ENCODE measurements at regions not wholly inside any gene's neighbourhood (a gene's known extent, or its start where the extent isn't known, plus 50 kb on each side); places are given as distances from the start of the nearest gene placed in this dataset.

DNA sequence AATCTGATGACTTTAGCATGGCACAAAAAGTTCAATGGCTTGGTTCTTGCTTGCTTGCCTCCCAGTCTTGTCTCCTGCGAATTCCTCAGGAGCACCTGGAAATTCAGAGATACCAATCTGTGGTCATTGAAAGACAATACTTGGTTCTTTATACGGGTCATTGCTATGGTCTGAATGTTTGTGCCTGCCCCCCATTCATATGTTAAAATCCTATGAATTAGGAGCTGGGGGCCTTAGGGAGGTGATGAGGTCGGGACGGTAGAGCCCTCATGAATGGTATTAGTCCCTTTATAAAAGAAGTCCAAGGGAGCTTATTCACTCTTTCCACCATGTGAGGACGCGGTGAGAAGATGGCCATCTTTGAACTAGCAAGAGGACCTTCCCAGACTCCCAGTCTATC, 721.8 kb downstream of the UTRN start:
- no peak overlapping the region for H3K27ac ChIP-seq (ENCODE audit: low read depth, low read length)
- H3K4me2 ChIP-seq (ENCODE audit: insufficient read depth, low read length) = no peak overlapping the region
- no peaks in the 10 kb centered on the region for H3K79me2 ChIP-seq (ENCODE audit: insufficient read depth, low read length)
- no peaks in the 10 kb centered on the region for H4K20me1 ChIP-seq (ENCODE audit: insufficient read depth, low read length)
- no peaks in the 10 kb centered on the region for H3K4me1 ChIP-seq (ENCODE audit: insufficient read depth, low read length)
- no peak for DNase-seq (ENCODE audit: insufficient read length, low spot score, missing footprints)
- TF ChIP-seq, protein P1, sequence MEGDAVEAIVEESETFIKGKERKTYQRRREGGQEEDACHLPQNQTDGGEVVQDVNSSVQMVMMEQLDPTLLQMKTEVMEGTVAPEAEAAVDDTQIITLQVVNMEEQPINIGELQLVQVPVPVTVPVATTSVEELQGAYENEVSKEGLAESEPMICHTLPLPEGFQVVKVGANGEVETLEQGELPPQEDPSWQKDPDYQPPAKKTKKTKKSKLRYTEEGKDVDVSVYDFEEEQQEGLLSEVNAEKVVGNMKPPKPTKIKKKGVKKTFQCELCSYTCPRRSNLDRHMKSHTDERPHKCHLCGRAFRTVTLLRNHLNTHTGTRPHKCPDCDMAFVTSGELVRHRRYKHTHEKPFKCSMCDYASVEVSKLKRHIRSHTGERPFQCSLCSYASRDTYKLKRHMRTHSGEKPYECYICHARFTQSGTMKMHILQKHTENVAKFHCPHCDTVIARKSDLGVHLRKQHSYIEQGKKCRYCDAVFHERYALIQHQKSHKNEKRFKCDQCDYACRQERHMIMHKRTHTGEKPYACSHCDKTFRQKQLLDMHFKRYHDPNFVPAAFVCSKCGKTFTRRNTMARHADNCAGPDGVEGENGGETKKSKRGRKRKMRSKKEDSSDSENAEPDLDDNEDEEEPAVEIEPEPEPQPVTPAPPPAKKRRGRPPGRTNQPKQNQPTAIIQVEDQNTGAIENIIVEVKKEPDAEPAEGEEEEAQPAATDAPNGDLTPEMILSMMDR (IDR thresholded peaks at IDR 0.05; ENCODE audit: extremely low read depth, low read depth, low read length) = no peak
- H3K36me3 ChIP-seq (ENCODE audit: insufficient read depth, low read length) = no peaks in the 10 kb centered on the region
- no peak overlapping the region for H2AFZ ChIP-seq (ENCODE audit: low read length)
- H3K27me3 ChIP-seq (ENCODE audit: insufficient read depth, low read length) = no peaks in the 10 kb centered on the region
- H3K4me3 ChIP-seq (ENCODE audit: insufficient read depth, low read length) = no peak overlapping the region
- no peaks in the 10 kb centered on the region for H3K9me3 ChIP-seq (ENCODE audit: low read depth, low read length)

DNA sequence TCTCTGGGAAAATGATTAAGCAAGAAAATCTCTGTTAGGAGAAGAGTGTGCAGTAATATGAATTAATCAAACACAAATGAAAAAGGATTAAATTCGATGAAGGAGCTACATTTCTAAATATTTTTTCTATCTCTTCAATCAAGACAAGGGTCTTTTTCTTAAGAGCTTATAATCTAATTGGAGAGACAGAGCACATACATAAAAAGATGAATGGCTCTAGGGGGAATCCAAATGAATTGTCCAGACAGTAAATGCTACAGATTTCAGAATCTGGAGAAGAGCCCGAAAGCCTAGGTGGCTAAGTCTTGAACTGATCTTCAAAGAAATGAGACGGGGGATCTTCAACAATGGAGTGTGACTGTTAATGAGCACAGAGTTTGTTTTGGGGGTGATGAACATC, 723.6 kb downstream of the UTRN start:
- no peaks in the 10 kb centered on the region for H3K4me1 ChIP-seq (ENCODE audit: insufficient read depth, low read length)
- H3K4me3 ChIP-seq (ENCODE audit: insufficient read depth, low read length) = no peak overlapping the region
- TF ChIP-seq, protein P1 (IDR thresholded peaks at IDR 0.05; ENCODE audit: extremely low read depth, low read depth, low read length) = no peak
- H3K27ac ChIP-seq (ENCODE audit: low read depth, low read length) = no peak overlapping the region
- H3K27me3 ChIP-seq (ENCODE audit: insufficient read depth, low read length) = no peaks in the 10 kb centered on the region
- no peak for DNase-seq (ENCODE audit: insufficient read length, low spot score, missing footprints)
- no peak overlapping the region for H3K4me2 ChIP-seq (ENCODE audit: insufficient read depth, low read length)
- H4K20me1 ChIP-seq (ENCODE audit: insufficient read depth, low read length) = no peaks in the 10 kb centered on the region
- H3K36me3 ChIP-seq (ENCODE audit: insufficient read depth, low read length) = no peaks in the 10 kb centered on the region
- no peak overlapping the region for H2AFZ ChIP-seq (ENCODE audit: low read length)
- H3K79me2 ChIP-seq (ENCODE audit: insufficient read depth, low read length) = no peaks in the 10 kb centered on the region
- H3K9me3 ChIP-seq (ENCODE audit: low read depth, low read length) = no peaks in the 10 kb centered on the region

DNA sequence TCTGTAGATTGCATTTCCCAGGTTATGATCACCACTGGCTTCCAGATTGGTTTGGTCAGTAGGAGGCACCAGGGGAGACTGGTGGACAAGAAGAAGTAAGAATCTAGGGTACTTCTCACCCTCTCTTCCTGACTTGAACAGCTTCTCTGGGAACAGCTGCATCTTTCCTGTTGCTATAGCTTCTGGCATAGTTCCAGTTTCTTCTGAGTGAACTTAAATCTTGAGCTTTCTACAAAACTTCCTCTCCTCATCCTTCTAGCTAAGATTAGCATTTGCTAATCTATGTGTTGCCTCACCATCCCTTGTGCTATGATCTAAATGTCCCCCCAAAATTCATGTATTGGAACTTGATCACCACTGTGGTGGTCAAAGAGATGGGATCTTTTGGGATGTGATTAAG, 724.6 kb downstream of the UTRN start:
- Histone ChIP-seq H3K79me2 (ENCODE audit: insufficient read depth, low read length) (no peaks in the 10 kb centered on the region), H4K20me1 (ENCODE audit: insufficient read depth, low read length) (no peaks in the 10 kb centered on the region), H3K4me3 (ENCODE audit: insufficient read depth, low read length) (no peak overlapping the region), H3K27ac (ENCODE audit: low read depth, low read length) (no peak overlapping the region), H2AFZ (ENCODE audit: low read length) (no peak overlapping the region), H3K27me3 (ENCODE audit: insufficient read depth, low read length) (no peaks in the 10 kb centered on the region), H3K36me3 (ENCODE audit: insufficient read depth, low read length) (no peaks in the 10 kb centered on the region), H3K9me3 (ENCODE audit: low read depth, low read length) (no peaks in the 10 kb centered on the region), H3K4me1 (ENCODE audit: insufficient read depth, low read length) (no peaks in the 10 kb centered on the region), H3K4me2 (ENCODE audit: insufficient read depth, low read length) (no peak overlapping the region)
- TF ChIP-seq, protein P1 (IDR thresholded peaks at IDR 0.05; ENCODE audit: extremely low read depth, low read depth, low read length) = no peak
- no peak for DNase-seq (ENCODE audit: insufficient read length, low spot score, missing footprints)

DNA sequence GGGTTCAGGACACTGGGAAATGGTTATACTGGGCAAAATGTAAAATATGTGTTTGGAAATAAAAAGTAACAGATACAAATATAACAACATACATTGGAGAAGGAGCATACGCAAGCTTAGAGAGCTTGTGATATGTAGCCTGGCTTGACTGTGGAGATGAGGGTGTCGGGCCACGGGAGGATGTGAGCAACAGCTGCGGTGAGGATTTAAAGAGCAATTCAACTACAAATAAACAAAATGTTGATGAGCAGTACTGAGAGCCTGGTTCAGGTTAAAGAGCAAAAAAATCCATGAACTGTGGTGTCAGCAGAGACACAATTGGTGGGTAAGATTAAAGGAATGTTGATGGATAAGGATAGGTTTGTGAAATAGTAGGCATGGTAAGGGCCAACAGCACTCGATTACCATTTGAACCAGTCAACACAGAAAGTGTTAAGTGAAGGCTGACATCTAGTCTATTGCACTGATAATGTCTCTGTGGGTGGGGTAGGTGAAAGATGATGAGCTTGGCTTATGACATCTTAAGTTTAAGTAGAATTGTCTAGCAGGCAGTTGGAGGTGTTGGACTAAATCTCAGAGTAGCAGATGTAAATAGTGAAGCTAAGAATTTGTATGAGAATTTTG, 723.2 kb downstream of the EPM2A start:
- no peak for DNase-seq (ENCODE audit: insufficient read length, low spot score, missing footprints)
- Histone ChIP-seq H3K27me3 (ENCODE audit: insufficient read depth, low read length) (no peaks in the 10 kb centered on the region), H3K79me2 (ENCODE audit: insufficient read depth, low read length) (no peaks in the 10 kb centered on the region), H3K9me3 (ENCODE audit: low read depth, low read length) (no peaks in the 10 kb centered on the region), H3K27ac (ENCODE audit: low read depth, low read length) (no peak overlapping the region), H4K20me1 (ENCODE audit: insufficient read depth, low read length) (no peaks in the 10 kb centered on the region), H2AFZ (ENCODE audit: low read length) (no peak overlapping the region), H3K36me3 (ENCODE audit: insufficient read depth, low read length) (no peaks in the 10 kb centered on the region), H3K4me1 (ENCODE audit: insufficient read depth, low read length) (peaks cover 13% of the 10 kb centered on the region), H3K4me2 (ENCODE audit: insufficient read depth, low read length) (no peak overlapping the region), H3K4me3 (ENCODE audit: insufficient read depth, low read length) (no peak overlapping the region)
- TF ChIP-seq, protein P1 (IDR thresholded peaks at IDR 0.05; ENCODE audit: extremely low read depth, low read depth, low read length) = no peak

Measured in osteoblast (primary cell).